Globus pallidus (tissue), 1 donor: ENCODE measurements at regions not wholly inside any gene's neighbourhood (a gene's known extent, or its start where the extent isn't known, plus 50 kb on each side); places are given as distances from the start of the nearest gene placed in this dataset.

Source experiments
- DNase-seq: peaks from one replicate; pipeline ENCODE4 v3.0.0-alpha.2; 2015; ENCODE audit warnings: low spot score

GRCh38 chr21:16072737-16073136 lies 343.0 kb downstream of the USP25 start:
- DNase-seq, result peak; percentile 78

GRCh38 chr21:16073586-16073985 lies 343.8 kb downstream of the USP25 start:
- DNase-seq, result peak; percentile 75

GRCh38 chr21:16074950-16075489 lies 345.2 kb downstream of the USP25 start:
- DNase-seq, result peak; percentile 33

- DNase-seq, result peak; percentile 66
These were observed 346.0 kb downstream of the USP25 start for GRCh38 chr21:16075649-16076282.

- DNase-seq, result peak; percentile 45
These were observed 346.7 kb downstream of the USP25 start for GRCh38 chr21:16076465-16076864.

- DNase-seq, result peak; percentile 58
These were observed 348.6 kb downstream of the USP25 start for GRCh38 chr21:16078382-16078781.

GRCh38 chr21:16079830-16080229 lies 350.0 kb downstream of the USP25 start:
- DNase-seq, result peak; percentile 43

GRCh38 chr21:16081304-16081703 lies 351.5 kb downstream of the USP25 start:
- DNase-seq, result peak; percentile 33

GRCh38 chr21:16082038-16082816 lies 352.4 kb downstream of the USP25 start:
- peak; percentile 72 for DNase-seq

GRCh38 chr21:16084776-16085364 lies 355.1 kb downstream of the USP25 start:
- peak; percentile 86 for DNase-seq

GRCh38 chr21:16085421-16085820 lies 355.6 kb downstream of the USP25 start:
- peak; percentile 68 for DNase-seq

- DNase-seq, result peak; percentile 40
These were observed 356.3 kb downstream of the USP25 start for GRCh38 chr21:16086121-16086520.

GRCh38 chr21:16086936-16087335 lies 357.2 kb downstream of the USP25 start:
- peak; percentile 60 for DNase-seq

- no peak for DNase-seq
These were observed 357.7 kb downstream of the USP25 start for GRCh38 chr21:16087523-16087922.

- peak; percentile 31 for DNase-seq
These were observed 358.3 kb downstream of the USP25 start for GRCh38 chr21:16088056-16088455.

- no peak for DNase-seq
These were observed 365.2 kb downstream of the USP25 start for GRCh38 chr21:16095005-16095404.

- DNase-seq, result no peak
These were observed 367.2 kb downstream of the USP25 start for GRCh38 chr21:16096988-16097387.

- DNase-seq, result no peak
These were observed 372.3 kb downstream of the USP25 start for GRCh38 chr21:16102113-16102512.

GRCh38 chr21:16108561-16109075 lies 378.8 kb downstream of the USP25 start:
- no peak for DNase-seq

- no peak for DNase-seq
These were observed 383.4 kb downstream of the USP25 start for GRCh38 chr21:16113052-16113715.

- no peak for DNase-seq
These were observed 385.7 kb downstream of the USP25 start for GRCh38 chr21:16115461-16115860.

- no peak for DNase-seq
These were observed 386.3 kb downstream of the USP25 start for GRCh38 chr21:16116069-16116468.
